ENCODE measurements at regions not wholly inside any gene's neighbourhood (a gene's known extent, or its start where the extent isn't known, plus 50 kb on each side); places are given as distances from the start of the nearest gene placed in this dataset.
A peak's percentile ranks its signal among the peaks of the same experiment; 100 is the strongest.
"Not testable (repeated sequence)": the region's sequence is repeated elsewhere in the genome, so short reads cannot be mapped to it uniquely, and the experiment has no call there.

DNA sequence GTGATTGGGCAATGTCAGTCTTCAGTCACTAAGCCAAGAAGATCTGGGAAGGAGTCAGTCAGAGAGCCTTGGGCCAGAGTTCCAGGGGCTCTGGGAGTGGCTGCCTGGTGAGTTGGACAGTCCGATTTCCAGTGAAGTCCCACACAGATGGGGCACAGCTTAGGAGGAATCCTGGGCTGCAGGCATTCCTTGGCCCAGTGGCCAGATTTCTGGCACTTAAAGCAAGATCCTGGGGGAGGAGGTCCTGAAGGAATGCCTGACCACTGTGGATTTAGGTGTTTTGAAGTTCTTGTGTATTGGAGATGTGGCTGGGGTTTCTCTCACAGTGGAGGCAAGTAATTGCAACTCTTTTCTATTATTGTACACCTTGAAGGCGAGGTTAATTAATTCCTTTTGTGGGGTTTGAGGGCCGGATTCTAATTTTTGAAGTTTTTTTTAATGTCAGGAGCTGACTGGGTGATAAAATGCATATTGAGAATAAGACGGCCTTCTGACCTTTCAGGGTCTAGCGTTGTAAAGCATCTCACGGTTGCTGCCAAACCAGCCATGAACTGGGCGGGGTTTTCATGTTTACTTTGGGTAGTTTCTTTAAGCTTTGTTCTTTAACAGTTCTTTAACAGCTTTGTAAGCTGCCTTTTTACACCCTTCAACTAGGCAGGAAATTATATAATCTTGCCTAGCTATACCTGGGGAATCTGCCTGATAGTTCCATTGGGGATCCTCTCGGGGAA lies 73.6 kb upstream of the SIRPG start:
- DNase-seq (ENCODE audit: low spot score); in situ Hi-C loops (cut with HindIII; ENCODE audit: low sequenced_read_pairs): not testable (repeated sequence)

DNA sequence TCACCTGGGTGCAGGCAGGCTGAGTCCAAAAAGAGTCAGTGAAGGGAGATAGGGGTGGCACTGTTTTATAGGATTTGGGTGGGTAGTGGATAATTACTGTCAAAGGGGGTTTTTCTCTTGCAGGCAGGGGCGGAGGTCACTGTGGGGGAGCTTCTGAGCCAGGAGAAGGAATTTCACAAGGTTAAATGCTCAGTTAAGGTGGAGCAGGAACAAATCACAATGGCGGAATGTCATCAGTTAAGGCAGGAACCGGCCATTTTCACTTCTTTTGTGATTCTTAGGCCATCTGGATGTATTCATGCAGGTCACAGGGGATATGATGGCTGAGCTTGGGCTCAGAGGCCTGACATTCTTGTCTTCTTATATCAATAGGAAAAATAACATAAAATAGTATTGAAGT lies 69.7 kb upstream of the SIRPG start:
- DNase-seq (ENCODE audit: low spot score); in situ Hi-C loops (cut with HindIII; ENCODE audit: low sequenced_read_pairs): not testable (repeated sequence)

DNA sequence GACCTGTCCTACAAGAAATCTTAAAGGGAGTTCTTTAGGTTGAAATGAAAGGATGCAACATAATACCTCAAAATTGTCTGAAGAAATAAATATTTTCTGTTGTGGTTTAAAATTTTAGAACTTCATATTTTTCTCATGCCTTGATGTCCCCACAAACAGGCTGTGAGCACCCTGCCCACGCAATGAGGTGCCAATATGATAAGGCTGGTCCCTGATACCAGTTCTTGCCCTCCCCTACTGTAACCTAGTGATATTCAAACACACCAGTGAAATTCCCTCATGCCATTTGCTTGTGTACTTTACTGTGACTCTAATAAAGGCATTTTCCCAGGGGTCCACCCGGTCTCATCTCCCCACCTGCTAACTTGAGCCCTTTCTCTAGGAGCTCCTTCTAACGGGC lies 67.3 kb upstream of the SIRPG start:
- no peak for DNase-seq (ENCODE audit: low spot score)
- in situ Hi-C loops (cut with HindIII; ENCODE audit: low sequenced_read_pairs), result no loop called here

DNA sequence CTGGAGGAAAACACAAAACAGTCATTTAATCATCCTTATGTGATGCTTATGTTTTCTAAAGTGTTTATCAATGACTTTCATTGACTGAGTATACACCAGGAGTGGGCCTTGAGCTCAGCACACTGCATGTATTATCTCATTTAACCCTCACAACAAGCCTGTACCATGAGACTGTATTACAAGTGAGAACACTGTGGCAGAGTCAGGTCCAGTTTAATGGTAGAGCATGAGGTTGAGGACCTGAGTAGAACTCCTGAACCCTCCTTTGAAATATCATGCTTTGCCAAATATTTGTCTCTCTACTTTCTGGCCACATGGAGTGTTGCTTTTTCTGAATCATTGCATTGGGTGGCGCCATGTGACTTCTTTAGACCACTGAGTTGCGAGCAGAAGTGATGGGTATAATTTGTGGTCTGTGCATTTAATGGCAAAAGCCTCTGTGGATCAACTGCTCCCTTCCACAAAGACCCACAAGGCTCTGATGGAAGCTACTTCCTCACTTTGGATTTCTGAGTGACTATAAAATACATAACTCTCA lies 65.0 kb upstream of the SIRPG start:
- DNase-seq (ENCODE audit: low spot score), result no peak
- in situ Hi-C loops (cut with HindIII; ENCODE audit: low sequenced_read_pairs), result no loop called here

DNA sequence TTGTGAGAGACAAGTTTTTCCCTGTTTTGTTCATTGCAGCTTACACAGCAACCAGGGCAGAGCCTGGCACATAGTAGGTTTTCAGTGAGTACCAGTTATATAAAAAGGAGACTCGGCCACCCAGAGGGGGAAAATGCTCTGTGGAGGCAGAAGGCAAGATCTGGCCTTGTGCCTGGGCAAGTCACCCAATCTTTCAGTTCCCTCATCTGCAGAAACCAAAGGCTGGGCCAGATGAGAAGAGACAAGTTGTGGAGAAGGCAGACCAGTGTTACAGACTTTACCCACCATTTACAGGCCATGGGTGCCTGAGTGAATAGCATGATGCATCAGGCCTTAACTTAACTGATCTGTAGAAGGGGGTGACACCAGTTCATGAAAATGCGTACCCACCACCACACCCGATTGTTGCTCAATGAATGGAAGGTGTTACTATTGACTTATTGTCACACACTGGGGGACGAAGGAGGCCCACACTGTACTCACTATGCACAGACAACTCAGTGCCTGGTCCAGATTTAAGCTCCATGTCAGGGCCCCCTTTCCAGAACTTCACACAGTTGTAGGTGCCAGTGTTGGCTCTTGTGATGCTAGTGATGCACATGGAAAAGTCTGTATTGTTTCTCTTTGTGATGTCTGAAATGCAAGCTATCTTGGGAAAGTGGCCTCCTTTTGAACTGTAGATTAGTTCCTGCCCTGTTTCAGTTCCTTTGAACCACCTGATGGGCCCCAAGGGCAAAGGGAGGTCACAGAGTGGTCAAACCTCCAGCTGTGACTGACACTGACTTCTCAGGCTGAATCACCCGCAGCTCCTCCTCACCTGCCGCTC lies 64.3 kb upstream of the SIRPG start:
- in situ Hi-C loops (cut with HindIII; ENCODE audit: low sequenced_read_pairs), result no loop called here

DNA sequence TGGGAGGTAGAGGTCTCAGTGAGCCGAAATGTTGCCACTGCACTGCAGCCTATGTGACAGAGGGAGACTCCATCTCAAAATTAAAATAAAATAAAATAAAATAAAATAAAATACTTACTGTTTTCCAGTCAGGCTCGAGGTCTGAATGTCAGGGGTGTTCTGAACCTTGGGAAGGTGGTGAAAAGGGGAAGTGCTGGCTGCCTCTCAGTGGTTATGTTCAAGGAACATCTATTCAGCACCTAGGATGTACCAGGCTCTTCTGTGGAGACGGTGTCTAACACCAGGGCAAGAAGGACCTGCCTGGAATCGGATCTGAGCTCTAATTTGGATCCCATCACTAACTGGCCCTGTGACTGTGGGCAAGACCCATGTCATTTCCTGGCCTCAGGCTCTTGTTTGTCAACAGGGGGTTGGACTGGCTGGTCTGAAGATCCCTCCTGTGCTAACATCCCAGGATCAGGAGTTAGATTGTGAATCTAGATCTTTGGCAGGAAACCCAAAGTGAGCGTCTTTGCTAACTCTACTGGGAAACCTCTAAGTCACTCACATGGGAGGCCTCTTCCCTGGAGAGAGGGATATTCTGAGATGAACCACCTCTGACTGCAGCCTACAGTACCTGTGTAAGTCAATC lies 63.4 kb upstream of the SIRPG start:
- in situ Hi-C loops (cut with HindIII; ENCODE audit: low sequenced_read_pairs), result no loop called here
- no peak for DNase-seq (ENCODE audit: low spot score)

More for the DNA sequence above, 64.3 kb upstream of the SIRPG start:
- DNase-seq (ENCODE audit: low spot score), result no peak

DNA sequence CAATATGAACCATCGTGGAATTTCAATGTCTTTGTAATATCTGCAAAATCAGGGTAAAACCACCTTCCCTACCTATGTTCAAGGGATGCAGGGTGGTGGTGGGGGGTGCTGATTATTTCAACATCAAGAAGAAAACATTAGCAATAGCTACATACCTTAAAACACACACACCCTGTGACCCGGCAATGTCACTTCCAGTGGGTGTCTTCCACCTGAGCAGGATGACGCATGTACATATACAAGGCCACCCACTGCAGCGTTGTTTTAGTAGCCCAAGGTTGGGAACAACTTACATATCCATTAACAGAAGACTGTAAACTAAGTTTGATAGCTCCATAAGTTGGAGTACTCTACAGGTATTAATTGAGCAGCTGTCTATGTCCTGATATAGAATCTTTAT lies 62.6 kb upstream of the SIRPG start:
- no peak for DNase-seq (ENCODE audit: low spot score)
- in situ Hi-C loops (cut with HindIII; ENCODE audit: low sequenced_read_pairs), result no loop called here

DNA sequence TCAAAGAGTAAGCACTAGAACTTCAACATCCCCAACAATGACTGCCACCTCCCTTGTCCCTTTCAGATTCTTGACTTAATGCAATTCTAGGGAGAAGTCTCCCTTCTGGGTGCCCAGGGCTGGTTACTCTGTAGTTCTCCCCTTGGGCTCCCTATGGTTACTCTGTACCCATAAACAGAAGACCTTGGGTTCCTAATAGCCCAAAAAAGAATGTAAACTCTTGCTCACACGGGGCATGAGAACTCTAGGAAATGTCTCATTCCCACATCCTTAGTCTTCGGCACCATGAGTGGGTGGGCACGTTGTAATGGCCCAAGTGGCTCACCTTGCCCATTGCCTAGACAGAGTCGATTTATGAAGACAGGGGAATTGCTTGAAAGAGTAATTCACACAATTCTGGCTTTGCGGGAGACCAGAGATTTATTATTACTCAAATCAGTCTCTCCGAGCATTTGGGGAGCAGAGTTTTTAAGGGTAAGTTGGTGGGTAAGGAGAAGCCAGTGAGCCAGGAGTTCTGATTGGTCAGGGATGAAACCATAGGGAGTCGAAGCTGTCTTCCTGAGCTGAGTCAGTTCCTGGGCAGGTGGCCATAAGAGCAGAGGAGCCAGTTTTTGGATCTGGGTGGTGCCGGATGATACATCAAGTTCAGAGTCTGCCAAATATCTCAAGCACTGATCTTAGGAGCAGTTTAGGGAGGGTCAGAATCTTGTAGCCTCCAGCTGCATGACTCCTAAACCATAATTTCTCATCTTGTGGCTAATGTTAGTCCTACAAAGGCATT lies 61.2 kb upstream of the SIRPG start:
- DNase-seq (ENCODE audit: low spot score), result peak; percentile 2
- in situ Hi-C loops (cut with HindIII; ENCODE audit: low sequenced_read_pairs), result no loop called here

DNA sequence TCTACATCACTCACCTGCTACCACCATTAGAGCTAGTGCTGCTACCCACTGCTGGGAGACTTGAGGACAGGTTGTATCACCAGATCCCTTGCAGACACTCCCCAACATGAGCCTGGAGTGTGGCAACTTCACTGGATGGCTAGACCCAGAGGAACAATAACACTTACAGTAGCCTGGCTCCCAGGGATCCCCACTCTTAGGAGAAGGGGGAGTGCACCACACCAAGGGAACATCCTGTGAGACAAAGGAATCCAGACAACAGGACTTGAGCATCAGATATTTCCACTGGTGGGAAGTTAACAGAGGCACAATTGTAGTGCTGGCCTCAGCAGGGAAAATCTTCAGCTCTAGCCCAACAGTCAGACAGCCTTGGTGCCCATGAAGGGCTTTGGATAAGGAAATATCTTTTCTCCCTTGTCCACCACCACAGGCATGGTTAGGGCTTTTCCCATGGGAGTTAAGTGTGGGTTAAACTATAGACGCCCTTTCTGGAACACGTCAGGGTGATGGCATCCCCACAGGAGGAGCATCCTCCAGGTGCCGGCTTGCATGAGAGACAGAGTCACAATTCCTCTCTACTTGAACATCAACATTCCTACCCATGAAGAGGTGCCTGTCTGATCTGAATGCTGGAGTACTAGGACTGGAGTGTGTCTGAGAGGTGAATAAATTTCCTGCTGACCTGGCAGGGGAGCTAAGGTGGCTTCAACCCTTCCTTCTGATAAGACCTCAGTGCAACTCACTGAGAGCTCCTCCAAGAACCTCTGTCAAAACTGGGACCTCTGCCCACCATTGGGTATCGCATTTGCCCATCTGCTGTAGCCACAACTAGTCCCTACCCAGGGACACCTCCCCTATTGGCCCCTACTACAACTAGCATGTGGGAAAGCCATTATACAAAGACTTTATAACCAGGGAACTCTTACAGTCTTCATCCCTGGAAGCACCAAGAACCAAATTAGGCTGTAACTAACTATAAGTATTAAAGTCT lies 55.4 kb upstream of the SIRPG start:
- no peak for DNase-seq (ENCODE audit: low spot score)
- in situ Hi-C loops (cut with HindIII; ENCODE audit: low sequenced_read_pairs), result no loop called here

DNA sequence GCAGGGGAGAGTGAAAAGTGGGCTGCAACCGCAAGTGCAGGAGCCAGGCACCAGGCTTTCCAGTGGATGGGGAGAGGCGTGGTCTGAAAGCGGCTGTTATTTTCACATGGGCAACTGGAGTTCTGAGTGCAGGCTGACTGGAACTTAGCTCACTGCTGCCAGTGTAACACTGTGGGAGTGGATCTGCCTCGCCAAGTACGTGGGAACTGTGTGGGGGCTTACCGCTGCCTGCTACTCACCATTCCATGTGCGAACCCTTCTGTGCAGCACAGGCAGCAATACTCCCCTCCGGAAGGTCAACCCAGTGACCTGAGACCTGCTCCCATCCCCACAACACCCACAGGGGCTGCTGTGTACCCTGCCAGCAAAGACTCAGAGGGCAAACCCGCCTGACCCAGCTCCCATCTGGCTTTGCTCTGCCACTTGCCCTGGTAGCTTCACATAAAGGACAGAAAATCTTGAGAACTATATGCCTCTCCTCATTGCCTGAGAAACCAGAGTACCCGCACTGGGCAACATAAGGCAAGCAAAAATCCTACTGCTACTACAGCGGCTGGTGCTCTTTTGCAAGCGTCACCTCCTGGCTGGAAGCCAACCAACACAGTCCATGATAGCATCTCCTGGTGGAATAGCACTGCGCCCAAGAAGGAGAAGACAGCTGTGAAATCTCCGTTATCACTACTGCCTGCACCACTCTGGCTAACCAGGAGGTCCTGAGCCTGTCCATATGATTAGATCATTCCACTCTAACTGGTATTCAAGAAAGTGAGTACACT lies 54.4 kb upstream of the SIRPG start:
- in situ Hi-C loops (cut with HindIII; ENCODE audit: low sequenced_read_pairs), result no loop called here
- no peak for DNase-seq (ENCODE audit: low spot score)

DNA sequence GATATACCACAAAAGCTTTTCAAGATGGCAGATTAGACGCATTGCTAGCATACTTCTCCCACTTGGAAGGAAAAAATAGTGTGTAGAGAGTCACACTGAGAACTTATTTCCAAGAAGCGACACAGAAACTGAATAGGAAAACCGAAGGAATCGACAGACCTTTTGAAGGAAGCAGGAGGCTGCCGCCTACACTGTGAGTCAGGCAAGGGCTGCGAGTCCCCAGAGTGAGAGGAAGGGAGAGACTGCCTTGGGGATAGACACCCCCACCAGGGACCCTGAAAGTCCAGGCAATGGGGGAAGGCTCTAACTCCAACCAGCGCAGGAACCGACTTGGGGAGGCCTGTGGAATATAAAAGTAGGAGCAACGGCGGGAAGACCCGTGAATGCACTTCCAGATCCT lies 53.7 kb upstream of the SIRPG start:
- in situ Hi-C loops (cut with HindIII; ENCODE audit: low sequenced_read_pairs), result no loop called here

DNA sequence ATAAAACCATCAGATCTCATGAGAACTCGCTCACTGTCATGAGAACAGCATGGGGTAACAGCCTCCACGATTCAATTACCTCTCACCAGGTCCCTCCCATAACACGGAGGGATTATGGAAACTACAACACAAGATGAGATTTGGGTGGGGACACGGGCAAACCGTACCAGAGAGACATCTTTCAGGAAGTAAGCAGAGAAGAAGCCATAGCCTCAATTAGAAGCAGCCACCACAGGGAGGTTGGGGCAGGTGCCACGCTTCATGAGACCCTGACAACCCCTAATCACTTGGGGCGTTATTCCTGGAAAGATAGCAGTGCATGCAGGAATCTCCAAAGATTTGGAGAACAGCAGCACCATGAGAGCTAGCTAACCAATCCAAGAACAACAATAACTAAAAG lies 52.9 kb upstream of the SIRPG start:
- in situ Hi-C loops (cut with HindIII; ENCODE audit: low sequenced_read_pairs), result no loop called here

More for the DNA sequence above, 53.7 kb upstream of the SIRPG start:
- no peak for DNase-seq (ENCODE audit: low spot score)

DNA sequence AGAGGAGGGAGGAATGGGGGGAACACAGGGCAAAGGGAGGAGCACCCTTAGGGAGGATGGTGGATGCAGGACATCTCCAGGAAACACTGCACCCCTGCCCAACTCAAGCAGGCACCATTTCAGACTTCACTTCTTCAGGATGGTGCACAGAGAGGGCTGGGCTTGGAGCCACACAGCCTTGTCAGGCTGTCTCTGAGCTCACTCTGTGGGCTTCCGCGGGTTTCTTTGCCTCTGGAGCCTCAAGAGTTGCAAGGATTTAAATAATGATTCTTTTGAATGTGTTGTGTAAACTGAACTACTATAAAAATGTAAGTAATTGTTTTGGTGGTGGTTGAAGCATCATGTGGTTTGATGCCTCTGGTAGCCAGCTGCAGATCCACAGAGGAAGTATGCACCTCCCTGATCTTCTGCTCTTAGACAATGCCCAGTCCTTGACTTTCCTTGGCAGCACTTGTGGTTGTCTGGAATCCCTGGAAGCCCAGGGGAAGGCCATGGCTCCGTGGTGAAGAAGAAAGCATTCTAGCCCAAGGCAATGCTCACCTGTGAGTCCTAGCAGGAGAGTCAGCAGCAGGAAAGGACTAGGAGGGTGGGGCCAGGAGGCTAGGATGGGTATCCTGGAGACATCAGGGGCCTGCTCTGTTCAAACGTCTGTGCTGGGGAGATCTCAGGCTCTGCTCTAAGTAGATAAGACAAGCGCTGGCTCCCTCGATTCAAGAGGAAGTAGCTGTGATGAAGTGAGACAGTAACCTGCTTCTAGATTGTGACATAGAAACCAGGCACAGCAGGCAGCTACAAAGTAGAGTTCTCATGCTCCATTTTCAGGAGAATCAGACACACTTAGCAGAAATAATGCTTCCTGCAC lies 50.2 kb upstream of the SIRPG start:
- no peak for DNase-seq (ENCODE audit: low spot score)
- in situ Hi-C loops (cut with HindIII; ENCODE audit: low sequenced_read_pairs), result no loop called here

More for the DNA sequence above, 52.9 kb upstream of the SIRPG start:
- no peak for DNase-seq (ENCODE audit: low spot score)

All from G401 (cell line).